GM21515 (cell line): ENCODE measurements at regions not wholly inside any gene's neighbourhood (a gene's known extent, or its start where the extent isn't known, plus 50 kb on each side); places are given as distances from the start of the nearest gene placed in this dataset.

Experiments used
- ATAC-seq: cut with Tn5 transposase; IDR thresholded peaks from one replicate; pipeline ENCODE4 v1.9.1; 2021; ENCODE audit not compliant: unreplicated experiment

DNA sequence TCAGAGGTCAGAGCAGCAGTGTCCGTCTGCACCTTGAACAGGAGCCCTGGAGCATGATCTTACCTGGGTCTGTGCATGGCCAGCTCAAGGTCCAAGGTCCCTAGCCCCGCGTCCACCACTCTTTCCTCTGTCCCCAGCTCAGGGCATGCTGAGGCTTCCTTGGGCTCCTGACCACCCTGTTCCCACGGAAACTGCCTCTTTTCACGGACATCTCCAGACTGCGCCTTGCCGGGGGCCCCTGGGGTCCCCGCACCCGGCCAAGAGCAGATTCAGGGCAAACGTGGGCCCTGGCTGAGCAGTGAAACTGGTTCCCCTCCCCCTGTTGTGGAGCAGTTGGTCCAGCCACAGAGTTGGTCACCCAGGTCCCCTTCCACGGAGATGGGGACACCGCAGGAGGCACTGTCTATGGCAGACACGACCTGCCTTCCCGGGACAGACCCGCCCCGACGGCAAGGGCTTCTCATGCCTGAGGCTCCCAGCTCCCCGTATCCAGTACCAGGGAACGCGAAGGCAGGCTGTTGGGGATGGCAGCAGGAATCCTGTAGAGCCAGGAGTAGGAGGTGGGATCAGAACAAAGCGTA lies 217.4 kb upstream of the PPP2R2D start:
- ATAC-seq: no peak

DNA sequence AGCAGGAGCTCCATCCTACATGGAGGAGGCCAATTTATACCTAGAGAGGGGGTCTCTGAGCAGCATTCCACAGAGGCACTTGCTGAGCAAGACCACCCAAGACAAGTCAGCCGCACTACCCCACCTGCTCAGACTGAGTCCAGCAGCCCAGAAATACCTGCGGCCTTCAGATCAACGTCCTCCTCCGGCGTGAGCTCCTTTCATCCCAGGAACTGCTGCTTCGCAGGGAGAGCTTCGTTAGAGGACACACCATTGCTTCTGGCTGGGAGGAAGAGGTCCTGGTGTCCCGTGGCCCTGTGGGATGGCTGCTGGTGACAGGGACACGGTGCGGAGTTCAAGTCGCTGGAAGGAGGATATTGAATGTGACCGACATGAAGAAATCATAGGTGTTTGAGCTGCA lies 216.9 kb upstream of the PPP2R2D start:
- no peak for ATAC-seq

GRCh38 chr10:131685007-131685406 lies 215.8 kb upstream of the PPP2R2D start:
- ATAC-seq: no peak

GRCh38 chr10:131685576-131685975 lies 215.2 kb upstream of the PPP2R2D start:
- ATAC-seq: no peak

GRCh38 chr10:131686781-131687420 lies 213.9 kb upstream of the PPP2R2D start:
- ATAC-seq: no peak

GRCh38 chr10:131688304-131688703 lies 212.5 kb upstream of the PPP2R2D start:
- ATAC-seq: no peak

DNA sequence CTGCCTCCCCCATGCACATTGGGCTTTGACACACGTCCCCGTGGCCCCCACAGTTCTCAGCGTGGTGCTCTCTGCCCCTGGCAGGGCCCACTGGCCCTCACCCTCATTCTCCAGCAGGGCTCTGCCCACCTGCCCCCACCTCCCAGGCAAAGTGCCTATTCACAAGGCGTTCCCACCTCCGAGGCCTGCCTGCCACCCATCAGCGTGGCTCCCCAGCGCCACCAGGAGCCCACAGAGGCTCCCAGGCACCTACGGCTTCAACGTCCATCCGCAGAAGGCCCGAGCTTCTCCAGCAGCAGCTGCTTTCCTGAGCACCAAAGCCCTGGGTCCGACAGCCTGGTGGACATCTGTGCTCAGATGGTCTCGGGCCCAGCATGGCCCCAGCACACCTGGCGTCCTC lies 211.8 kb upstream of the PPP2R2D start:
- no peak for ATAC-seq

- no peak for ATAC-seq
Observed at GRCh38 chr10:131689486-131689885, 211.3 kb upstream of the PPP2R2D start.

DNA sequence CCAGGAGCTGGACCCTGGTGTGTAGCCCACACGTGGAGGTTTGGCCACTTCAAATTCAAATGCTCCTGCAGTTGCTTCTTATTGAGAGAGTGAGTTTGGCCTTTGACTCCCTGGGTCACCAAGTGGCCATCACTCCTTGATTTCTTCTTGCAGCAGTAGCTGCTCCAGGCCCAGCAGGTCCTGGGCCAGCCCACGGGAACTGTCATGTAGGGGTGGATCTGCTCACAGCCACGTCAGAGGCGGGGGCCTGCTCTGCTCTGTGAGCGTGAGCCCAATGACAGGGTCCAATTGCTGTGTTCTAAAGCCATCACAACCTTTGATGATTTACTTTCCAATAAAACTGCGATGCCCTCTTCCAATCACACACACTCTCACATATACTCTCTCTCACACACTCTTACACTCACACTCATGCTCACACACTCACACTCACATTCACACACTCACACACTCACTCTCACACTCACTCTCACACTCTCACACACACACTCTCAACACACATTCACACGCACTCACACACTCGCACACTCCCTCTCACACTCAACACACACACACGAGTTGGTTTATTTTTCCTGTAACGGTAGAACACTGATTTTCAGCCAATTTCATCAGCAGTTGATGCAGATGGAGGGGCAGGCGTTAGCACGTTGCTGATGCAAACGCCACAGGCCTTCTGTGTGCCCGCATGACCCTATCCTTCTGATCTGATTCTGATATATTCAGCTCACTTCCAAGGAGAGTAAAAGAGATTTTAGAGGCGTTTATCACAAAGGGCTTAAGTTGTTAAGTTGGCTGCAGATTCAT lies 210.7 kb upstream of the PPP2R2D start:
- no peak for ATAC-seq

- no peak for ATAC-seq
Observed at GRCh38 chr10:131690805-131691239, 210.0 kb upstream of the PPP2R2D start.

GRCh38 chr10:131691481-131692090 lies 209.2 kb upstream of the PPP2R2D start:
- ATAC-seq: no peak

DNA sequence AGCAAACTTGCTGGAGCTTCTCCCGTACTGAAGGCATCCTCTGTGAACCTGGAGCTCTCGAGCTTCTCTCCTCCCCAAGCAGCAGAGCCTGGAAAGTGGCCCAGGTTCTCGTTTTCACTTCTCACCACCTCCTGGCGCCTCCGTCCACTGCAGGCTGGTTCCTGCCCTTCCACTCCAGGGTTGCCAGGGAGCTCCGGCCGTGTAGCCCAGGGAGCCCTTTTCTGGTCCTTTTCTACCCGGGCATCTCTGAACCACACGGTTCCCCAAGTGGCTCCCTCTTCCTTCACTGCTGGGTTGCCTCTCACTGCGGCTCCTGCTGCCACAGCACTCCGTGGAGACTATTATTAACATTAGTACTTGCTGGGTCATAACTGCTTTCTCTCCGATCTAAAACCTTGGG lies 208.6 kb upstream of the PPP2R2D start:
- no peak for ATAC-seq

DNA sequence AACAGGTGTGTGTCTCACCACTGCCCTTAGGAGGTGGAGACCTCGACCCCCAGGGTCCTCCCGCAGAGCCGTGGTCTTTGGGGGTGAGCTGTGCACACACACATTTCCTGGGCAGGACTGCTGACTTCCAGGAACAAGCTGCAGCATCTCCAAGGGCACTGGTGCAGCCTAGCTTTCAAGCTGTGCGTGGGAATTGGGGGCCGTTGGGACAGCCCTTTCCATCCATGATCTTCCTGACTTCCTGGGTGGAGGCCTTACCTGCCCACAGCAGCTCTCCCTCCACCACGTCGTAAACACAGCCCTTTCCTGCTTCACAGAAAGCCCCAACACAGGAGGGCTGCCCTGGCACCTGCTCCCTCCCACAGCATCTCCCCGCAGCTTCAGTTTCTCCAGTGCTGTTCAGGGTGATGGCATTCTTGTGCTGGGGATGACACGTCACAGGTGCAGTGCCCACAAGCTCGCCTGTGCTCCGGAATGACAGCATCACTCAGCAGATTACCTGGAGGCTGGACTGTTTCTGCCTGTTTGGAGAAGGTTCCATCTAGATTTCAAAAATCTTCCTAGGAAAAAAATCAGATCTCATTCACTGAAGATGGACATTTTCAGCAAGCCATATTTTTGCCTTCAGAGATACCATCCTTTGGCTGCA lies 208.0 kb upstream of the PPP2R2D start:
- ATAC-seq: no peak

GRCh38 chr10:131693766-131694165 lies 207.0 kb upstream of the PPP2R2D start:
- no peak for ATAC-seq

DNA sequence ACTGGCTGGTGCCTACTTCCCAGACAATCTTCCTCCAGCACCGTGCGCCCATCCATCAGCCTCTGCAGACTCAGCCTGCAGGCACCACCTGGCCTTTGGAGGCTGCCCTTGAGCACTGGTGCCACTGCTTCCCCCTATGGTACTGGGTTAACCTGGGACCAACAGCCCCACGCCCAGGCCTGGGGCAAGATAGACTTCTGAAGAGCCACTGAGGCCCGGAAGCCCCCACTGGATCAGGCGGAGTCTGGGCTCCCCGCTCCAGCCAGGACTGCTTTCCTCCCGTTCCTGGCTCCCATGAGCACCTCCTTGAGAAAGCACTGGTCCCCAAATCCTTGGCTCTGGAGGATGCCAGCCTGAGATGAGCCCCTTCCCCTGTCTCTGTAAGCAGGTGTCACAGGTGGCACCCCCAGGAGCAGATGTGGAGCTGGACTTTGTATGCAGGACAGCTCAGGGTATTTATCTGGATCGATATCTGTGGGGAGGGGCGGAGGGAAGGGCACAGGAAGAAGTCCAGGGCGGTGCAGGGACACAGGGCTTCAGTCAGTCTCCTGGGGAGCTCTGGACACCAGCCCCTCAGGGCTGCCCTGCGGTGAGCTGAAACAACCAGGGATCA lies 206.5 kb upstream of the PPP2R2D start:
- ATAC-seq: no peak

DNA sequence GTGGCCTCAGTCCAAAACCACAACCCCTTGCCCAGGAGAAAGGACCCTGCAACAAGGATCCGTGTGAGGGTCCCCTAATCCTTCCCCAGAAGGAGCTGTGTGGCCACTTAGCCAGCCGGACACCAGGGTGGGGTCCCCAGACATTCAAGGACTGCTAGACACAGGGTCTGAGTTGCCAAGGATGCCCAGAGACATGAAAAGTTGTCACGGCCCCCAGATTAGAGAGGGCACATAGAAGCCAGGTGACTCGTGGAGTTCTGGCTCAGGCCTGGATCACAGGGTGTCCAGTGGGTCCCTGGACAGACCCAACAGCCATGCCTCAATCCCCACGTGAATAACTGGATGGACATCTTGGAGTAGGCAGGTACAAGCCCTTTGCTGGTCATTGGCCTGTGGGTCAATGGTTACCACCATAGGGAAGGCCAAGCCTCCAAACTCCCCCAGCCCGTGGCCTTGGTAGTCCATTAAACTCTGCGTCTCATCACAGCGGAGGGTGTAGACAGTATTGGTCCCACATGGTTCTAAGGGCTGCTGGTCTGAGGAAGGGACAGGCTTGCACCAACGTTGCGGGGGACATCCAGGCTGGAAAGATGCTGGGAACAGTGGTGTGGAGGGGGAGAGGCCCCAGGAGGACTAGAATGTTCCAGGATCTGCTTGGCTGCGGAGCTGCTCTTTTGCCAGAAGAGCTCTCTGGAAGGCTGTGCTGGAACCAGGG lies 205.9 kb upstream of the PPP2R2D start:
- ATAC-seq: no peak

DNA sequence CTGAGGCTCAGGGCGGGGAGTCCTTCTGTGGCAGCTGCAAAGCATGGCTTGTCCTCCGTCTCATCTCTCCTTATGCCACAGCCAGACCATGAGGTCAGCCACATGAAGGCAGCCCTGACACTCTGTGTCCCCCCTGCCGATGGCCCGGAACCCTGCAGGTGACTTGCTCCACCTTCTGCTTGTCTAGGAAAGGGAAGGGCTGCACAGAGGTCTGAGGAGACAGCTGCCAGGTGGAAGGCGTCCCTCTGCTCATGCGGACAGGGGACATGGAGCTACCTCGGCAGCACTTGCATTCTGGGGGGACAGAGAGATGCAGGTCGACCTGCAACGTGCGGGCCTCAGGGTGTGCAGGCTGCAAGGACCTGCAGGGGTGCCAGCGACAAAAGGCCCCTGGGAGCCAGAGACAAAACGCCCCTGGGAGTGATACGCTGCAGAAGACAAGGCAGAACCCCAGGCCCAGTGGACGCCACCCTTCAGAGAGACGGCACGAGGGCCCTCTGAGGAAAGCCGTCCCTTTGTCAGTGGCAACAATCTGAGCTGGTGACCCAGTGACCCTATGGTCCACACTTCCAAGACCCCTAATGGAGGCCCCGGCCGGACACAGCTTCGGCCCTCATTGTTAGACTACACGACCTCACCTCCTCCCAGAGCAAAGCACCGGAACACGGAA lies 205.2 kb upstream of the PPP2R2D start:
- ATAC-seq: no peak

DNA sequence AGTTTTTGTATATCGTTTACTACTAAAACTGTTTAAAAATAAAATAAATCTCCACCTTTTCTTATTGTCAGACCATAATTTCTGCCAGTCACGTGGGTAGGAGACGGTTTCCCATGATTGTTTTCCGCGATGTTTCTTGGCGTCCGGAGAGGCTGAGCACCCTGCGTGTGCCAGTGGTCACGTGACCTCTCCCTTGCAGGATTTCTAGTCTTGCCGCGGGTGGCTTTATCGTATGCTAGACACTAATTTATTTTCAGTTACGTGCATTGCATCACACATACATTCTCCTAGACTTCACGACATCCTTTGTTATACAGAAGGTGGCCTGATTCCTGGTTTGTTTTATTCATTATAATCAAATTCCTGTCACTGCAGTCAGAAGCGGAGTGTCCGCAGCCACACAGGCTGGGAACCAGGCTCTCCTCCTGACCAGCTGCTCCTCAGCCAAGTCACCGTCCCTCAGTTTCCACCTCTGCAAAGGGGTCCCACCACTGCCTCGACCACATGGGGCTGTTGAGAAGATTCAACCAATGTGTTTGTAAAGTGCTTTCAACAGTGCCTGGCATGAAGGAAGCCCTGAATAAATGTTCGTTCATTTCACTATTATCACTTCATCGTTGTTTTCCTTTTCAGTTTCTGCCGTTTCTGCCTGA lies 203.2 kb upstream of the PPP2R2D start:
- ATAC-seq: no peak

GRCh38 chr10:131698232-131698631 lies 202.6 kb upstream of the PPP2R2D start:
- ATAC-seq: no peak
